ENCODE measurements at regions not wholly inside any gene's neighbourhood (a gene's known extent, or its start where the extent isn't known, plus 50 kb on each side); places are given as distances from the start of the nearest gene placed in this dataset.

DNA sequence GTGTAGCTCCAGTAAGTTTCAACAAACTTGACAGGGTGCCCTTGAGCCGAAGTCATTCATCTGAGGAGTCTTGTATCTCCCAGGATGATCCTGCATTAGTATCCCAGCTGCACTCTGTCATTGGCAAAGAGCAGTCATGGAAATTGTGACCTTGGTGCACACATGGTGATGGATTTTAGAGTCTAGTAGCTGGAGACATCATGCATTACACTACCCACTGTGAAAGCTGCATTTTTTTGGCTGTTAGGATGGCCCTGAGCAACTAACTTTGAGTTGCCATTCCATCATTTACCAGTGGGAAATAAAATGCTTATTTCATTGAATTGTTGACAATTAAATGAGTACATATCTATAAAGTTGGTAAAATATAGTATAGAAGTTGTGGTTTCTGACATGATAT, 552.6 kb upstream of the CBLB start:
- no peak for DNase-seq (ENCODE audit: low read depth)
- no peak for TF ChIP-seq CTCF (IDR thresholded peaks at IDR 0.05; ENCODE audit: control insufficient read depth, extremely low read depth, insufficient read depth)
- no peak overlapping the region for H3K4me3 ChIP-seq (ENCODE audit: low read depth, low read length)

DNA sequence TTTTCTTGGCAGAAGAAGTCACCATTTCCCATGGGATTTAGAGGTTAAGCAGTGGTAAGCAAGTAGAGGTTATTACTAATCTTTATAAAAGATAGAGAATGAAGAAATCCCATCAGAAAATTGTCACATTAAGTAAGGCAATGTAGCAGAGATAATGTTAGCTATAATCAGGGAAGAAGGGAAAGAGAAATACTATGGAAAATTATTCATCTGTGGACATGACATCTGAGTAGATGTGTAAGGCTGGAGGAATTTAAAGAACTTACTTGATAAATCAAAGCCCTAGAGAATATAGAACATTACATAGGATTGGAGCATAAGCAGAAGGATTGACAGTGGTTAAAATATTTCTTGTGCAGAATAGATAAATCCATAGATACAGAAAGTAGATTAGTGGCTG, 553.1 kb upstream of the CBLB start:
- no peak for DNase-seq (ENCODE audit: low read depth)
- no peak for TF ChIP-seq CTCF (IDR thresholded peaks at IDR 0.05; ENCODE audit: control insufficient read depth, extremely low read depth, insufficient read depth)
- no peak overlapping the region for H3K4me3 ChIP-seq (ENCODE audit: low read depth, low read length)

DNA sequence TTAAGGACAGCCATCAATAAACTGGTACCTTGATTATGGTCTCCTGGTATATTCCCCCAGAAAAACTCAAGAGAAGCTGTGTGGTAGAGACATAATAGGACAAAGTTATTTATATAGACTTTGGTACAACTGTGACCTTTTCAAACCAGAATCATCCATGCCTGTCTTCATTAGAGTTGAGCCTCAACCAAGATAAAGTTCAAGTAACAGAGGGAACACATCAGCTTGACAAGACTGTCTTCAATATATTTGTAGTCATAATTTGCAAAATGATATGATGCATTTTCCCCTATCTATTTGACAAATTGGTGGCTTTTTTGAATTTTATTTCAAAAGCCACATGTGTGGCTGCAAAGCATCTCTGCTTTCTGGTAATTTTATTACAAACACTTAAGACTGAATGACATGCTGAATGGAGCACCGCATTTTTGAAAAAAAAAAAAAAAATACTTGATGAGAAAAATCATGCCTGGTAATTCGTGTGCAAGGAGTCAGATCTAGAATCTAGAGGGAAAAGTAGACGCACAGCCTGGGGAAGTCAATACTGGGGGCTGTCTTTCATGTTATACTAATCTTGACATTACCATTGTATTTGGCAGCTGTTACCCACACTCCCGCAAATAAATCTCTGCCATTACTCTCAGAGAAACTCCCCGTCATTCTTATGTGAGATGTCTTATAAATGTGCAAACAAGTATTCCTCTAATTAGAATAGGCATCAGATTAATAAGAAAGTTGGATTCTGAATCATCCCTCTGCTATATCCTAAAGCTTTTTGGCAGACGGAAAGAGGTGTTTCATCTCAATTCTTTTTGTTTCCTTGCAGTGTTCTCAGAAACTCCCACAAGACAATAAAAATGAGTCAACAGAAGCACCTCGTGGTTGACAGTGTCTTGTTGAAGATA, 554.8 kb upstream of the CBLB start:
- TF ChIP-seq CTCF (IDR thresholded peaks at IDR 0.05; ENCODE audit: control insufficient read depth, extremely low read depth, insufficient read depth): no peak
- DNase-seq (ENCODE audit: low read depth): no peak
- H3K4me3 ChIP-seq (ENCODE audit: low read depth, low read length): no peak overlapping the region

- DNase-seq (ENCODE audit: low read depth): no peak
- H3K4me3 ChIP-seq (ENCODE audit: low read depth, low read length): no peak overlapping the region
- TF ChIP-seq CTCF (IDR thresholded peaks at IDR 0.05; ENCODE audit: control insufficient read depth, extremely low read depth, insufficient read depth): no peak
These were observed 556.2 kb upstream of the CBLB start for GRCh38 chr3:106425026-106425425.

- TF ChIP-seq CTCF (IDR thresholded peaks at IDR 0.05; ENCODE audit: control insufficient read depth, extremely low read depth, insufficient read depth): no peak
- no peak overlapping the region for H3K4me3 ChIP-seq (ENCODE audit: low read depth, low read length)
- DNase-seq (ENCODE audit: low read depth): no peak
These were observed 557.1 kb upstream of the CBLB start for GRCh38 chr3:106425916-106426315.

- no peak for DNase-seq (ENCODE audit: low read depth)
- no peak overlapping the region for H3K4me3 ChIP-seq (ENCODE audit: low read depth, low read length)
- no peak for TF ChIP-seq CTCF (IDR thresholded peaks at IDR 0.05; ENCODE audit: control insufficient read depth, extremely low read depth, insufficient read depth)
These were observed 559.8 kb upstream of the CBLB start for GRCh38 chr3:106428565-106428994.

- no peak for DNase-seq (ENCODE audit: low read depth)
- H3K4me3 ChIP-seq (ENCODE audit: low read depth, low read length): no peak overlapping the region
- no peak for TF ChIP-seq CTCF (IDR thresholded peaks at IDR 0.05; ENCODE audit: control insufficient read depth, extremely low read depth, insufficient read depth)
These were observed 562.9 kb upstream of the CBLB start for GRCh38 chr3:106431721-106432120.

All from LNCaP clone FGC (cell line).